ENCODE measurements at regions not wholly inside any gene's neighbourhood (a gene's known extent, or its start where the extent isn't known, plus 50 kb on each side); places are given as distances from the start of the nearest gene placed in this dataset.
A peak's percentile ranks its signal among the peaks of the same experiment; 100 is the strongest.

DNA sequence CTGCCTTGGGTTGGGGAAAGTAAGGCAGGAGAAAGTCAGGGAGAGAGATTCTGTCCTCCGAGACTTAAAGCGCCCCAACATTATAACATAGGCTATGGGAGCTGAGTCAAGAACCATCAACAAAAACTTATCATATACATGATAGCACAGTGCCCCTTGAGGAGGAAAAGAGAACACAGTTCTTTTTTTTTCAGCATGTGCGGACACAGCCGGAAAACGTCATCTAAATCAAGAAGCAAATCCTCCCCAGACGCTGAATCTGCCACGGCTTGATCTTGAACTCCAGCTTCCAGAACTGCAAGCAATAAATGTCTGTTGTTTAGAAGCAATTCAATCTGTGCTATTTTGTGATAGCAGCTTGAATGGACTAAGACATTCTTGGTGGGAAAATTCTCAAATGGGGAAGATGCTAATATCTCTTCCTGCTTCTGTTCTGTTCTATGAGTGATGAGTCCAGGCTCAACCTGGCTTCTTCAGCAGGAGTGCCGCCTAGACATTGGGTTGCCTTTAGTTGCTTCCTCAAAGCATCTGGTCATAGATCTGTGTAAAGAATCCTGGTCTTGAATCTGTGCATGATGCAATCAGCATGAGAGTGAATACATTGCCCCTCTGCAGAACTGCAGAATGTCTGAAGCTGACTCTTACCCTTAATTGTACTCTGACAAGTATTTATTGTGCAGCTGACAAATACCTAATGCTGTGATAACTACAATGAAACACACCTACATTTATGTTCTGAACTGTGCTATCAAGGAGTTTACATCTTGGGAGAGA lies 549.8 kb upstream of the PRKX start:
- H3K79me2 ChIP-seq (ENCODE audit: low read length): no peaks in the 10 kb centered on the region
- H3K36me3 ChIP-seq (replicated peaks; ENCODE audit: low read depth, low read length): no peaks in the 10 kb centered on the region
- no peak for TF ChIP-seq EZH2phosphoT487 (IDR thresholded peaks at IDR 0.05; ENCODE audit: low read depth)
- TF ChIP-seq, protein P1, sequence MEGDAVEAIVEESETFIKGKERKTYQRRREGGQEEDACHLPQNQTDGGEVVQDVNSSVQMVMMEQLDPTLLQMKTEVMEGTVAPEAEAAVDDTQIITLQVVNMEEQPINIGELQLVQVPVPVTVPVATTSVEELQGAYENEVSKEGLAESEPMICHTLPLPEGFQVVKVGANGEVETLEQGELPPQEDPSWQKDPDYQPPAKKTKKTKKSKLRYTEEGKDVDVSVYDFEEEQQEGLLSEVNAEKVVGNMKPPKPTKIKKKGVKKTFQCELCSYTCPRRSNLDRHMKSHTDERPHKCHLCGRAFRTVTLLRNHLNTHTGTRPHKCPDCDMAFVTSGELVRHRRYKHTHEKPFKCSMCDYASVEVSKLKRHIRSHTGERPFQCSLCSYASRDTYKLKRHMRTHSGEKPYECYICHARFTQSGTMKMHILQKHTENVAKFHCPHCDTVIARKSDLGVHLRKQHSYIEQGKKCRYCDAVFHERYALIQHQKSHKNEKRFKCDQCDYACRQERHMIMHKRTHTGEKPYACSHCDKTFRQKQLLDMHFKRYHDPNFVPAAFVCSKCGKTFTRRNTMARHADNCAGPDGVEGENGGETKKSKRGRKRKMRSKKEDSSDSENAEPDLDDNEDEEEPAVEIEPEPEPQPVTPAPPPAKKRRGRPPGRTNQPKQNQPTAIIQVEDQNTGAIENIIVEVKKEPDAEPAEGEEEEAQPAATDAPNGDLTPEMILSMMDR (IDR thresholded peaks at IDR 0.05; ENCODE audit: low read depth, low read length): peak; percentile 31
- H3K4me1 ChIP-seq (ENCODE audit: low read length): no peaks in the 10 kb centered on the region
- no peaks in the 10 kb centered on the region for H3K27me3 ChIP-seq (ENCODE audit: low read depth, low read length)
- no peak overlapping the region for H3K27ac ChIP-seq (ENCODE audit: low read length)
- H4K20me1 ChIP-seq (ENCODE audit: insufficient read depth, low read length): no peaks in the 10 kb centered on the region
- peak overlapping the region; percentile 82 for H2AFZ ChIP-seq (ENCODE audit: low read depth, low read length)
- no peak overlapping the region for H3K9ac ChIP-seq (ENCODE audit: low read length)
- peak overlapping the region; percentile 48; the same call in 1 of the 2 replicates for H3K4me3 ChIP-seq (ENCODE audit: low read length)
- no peaks in the 10 kb centered on the region for H3K9me3 ChIP-seq (ENCODE audit: insufficient read depth, low read length)
- peak overlapping the region; percentile 57 for H3K4me2 ChIP-seq (ENCODE audit: low read length)

DNA sequence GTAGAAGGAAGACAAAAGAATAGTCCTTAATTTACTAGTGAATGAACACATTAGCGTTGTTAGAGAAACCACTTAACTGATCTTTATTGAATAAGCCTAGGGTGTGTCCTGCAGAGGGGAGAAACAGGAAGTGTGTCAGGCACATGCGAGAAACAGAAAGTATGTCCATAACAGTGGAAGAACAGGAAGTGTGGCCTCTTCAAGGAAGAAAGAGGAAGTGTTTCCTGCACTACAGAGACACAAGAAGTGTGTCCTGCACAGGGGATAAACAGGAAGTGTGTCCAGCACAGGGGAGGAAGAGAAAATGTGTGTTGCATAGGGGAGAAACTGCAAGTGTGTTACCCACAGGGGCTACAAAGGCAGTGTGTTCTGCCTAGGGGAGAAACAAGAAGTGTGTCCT lies 539.6 kb upstream of the PRKX start:
- no peaks in the 10 kb centered on the region for H3K36me3 ChIP-seq (replicated peaks; ENCODE audit: low read depth, low read length)
- no peak overlapping the region for H3K9ac ChIP-seq (ENCODE audit: low read length)
- no peaks in the 10 kb centered on the region for H4K20me1 ChIP-seq (ENCODE audit: insufficient read depth, low read length)
- no peak overlapping the region for H3K4me3 ChIP-seq (ENCODE audit: low read length)
- no peaks in the 10 kb centered on the region for H3K9me3 ChIP-seq (ENCODE audit: insufficient read depth, low read length)
- H3K4me1 ChIP-seq (ENCODE audit: low read length): peaks cover 4% of the 10 kb centered on the region; the same call in 1 of the 2 replicates
- no peaks in the 10 kb centered on the region for H3K27me3 ChIP-seq (ENCODE audit: low read depth, low read length)
- no peak for TF ChIP-seq EZH2phosphoT487 (IDR thresholded peaks at IDR 0.05; ENCODE audit: low read depth)
- TF ChIP-seq, protein P1 (IDR thresholded peaks at IDR 0.05; ENCODE audit: low read depth, low read length): no peak
- H2AFZ ChIP-seq (ENCODE audit: low read depth, low read length): no peak overlapping the region
- 0 out of 2 replicates have a peak overlapping the region, but pooled peaks have one; percentile 12 for H3K4me2 ChIP-seq (ENCODE audit: low read length)
- no peaks in the 10 kb centered on the region for H3K79me2 ChIP-seq (ENCODE audit: low read length)
- no peak overlapping the region for H3K27ac ChIP-seq (ENCODE audit: low read length)

DNA sequence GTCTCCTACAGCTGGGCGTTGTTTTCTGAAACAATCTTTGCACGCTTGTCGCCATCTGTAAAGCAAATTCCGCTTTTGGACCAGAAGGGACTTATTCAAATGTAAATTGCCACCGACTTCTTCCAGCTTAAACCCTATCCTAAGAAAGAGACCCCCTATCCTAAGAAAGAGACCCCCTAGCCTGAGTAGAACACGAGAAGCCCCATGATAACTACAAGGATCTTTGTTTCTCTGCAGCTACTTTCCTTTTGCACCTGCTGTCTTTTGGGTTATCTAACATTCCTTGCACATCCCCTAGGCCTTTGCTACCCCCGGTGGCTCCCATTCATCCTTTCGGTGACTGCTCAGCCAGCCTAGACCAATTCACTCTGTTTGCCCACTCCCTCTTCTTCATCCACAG lies 536.0 kb upstream of the PRKX start:
- no peak overlapping the region for H3K4me3 ChIP-seq (ENCODE audit: low read length)
- H3K36me3 ChIP-seq (replicated peaks; ENCODE audit: low read depth, low read length): no peaks in the 10 kb centered on the region
- H4K20me1 ChIP-seq (ENCODE audit: insufficient read depth, low read length): no peaks in the 10 kb centered on the region
- H3K9me3 ChIP-seq (ENCODE audit: insufficient read depth, low read length): no peaks in the 10 kb centered on the region
- no peak overlapping the region for H3K27ac ChIP-seq (ENCODE audit: low read length)
- no peak overlapping the region for H3K9ac ChIP-seq (ENCODE audit: low read length)
- peaks cover 4% of the 10 kb centered on the region; the same call in 1 of the 2 replicates for H3K4me1 ChIP-seq (ENCODE audit: low read length)
- TF ChIP-seq, protein P1 (IDR thresholded peaks at IDR 0.05; ENCODE audit: low read depth, low read length): no peak
- no peak for TF ChIP-seq EZH2phosphoT487 (IDR thresholded peaks at IDR 0.05; ENCODE audit: low read depth)
- no peak overlapping the region for H2AFZ ChIP-seq (ENCODE audit: low read depth, low read length)
- no peaks in the 10 kb centered on the region for H3K27me3 ChIP-seq (ENCODE audit: low read depth, low read length)
- H3K79me2 ChIP-seq (ENCODE audit: low read length): no peaks in the 10 kb centered on the region
- no peak overlapping the region for H3K4me2 ChIP-seq (ENCODE audit: low read length)

DNA sequence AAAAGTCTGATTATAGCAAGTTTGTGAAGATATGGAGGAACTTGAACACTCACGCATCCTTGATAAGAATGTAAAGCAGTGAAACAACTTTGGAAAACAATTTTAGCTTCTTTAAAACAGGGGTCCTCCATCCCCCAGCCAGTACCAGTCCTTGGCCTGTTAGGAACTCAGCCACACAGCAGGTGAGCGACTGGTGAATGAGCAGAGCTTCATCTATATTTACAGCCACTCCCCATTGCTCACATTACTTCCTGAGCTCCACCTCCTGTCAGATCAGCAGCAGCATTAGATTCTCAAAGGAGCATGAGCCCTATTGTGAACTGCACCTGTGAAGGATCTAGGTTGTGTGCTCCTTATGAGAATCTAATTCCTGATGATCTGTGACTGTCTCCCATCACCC lies 530.3 kb upstream of the PRKX start:
- peaks cover 13% of the 10 kb centered on the region for H3K9me3 ChIP-seq (ENCODE audit: insufficient read depth, low read length)
- H3K4me3 ChIP-seq (ENCODE audit: low read length): no peak overlapping the region
- no peaks in the 10 kb centered on the region for H4K20me1 ChIP-seq (ENCODE audit: insufficient read depth, low read length)
- H3K4me1 ChIP-seq (ENCODE audit: low read length): peaks cover 16% of the 10 kb centered on the region
- H3K27ac ChIP-seq (ENCODE audit: low read length): no peak overlapping the region
- H3K36me3 ChIP-seq (replicated peaks; ENCODE audit: low read depth, low read length): peaks cover 10% of the 10 kb centered on the region
- no peak overlapping the region for H2AFZ ChIP-seq (ENCODE audit: low read depth, low read length)
- H3K27me3 ChIP-seq (ENCODE audit: low read depth, low read length): no peaks in the 10 kb centered on the region
- no peak overlapping the region for H3K4me2 ChIP-seq (ENCODE audit: low read length)
- H3K9ac ChIP-seq (ENCODE audit: low read length): no peak overlapping the region
- no peaks in the 10 kb centered on the region for H3K79me2 ChIP-seq (ENCODE audit: low read length)
- TF ChIP-seq, protein P1 (IDR thresholded peaks at IDR 0.05; ENCODE audit: low read depth, low read length): no peak
- no peak for TF ChIP-seq EZH2phosphoT487 (IDR thresholded peaks at IDR 0.05; ENCODE audit: low read depth)

All from OCI-LY3 (cell line).